Stomach (tissue), 4 donors: ENCODE measurements at regions not wholly inside any gene's neighbourhood (a gene's known extent, or its start where the extent isn't known, plus 50 kb on each side); places are given as distances from the start of the nearest gene placed in this dataset.

ENCODE experiments used
- CTCF ChIP-seq, 7 experiments: fragments of 450-650 bp in 4 of 7; fragments of 200-600 bp in 3 of 7; sonication (generic) in 3 of 7; IDR thresholded peaks; one replicate each; pipeline ENCODE4 v1.5.1; 2016 to 2019; ENCODE audit warnings: antibody characterized with exemption in 7 of 7, control low read depth in 2 of 7, mild to moderate bottlenecking in 1 of 7
- EP300 ChIP-seq: sonication (generic); formaldehyde crosslinking; IDR thresholded peaks from one replicate; pipeline ENCODE4 v1.6.1; 2017; ENCODE audit warnings: antibody characterized with exemption
- POLR2A ChIP-seq, 4 donors: fragments of 450-650 bp; IDR thresholded peaks; one replicate each; pipeline ENCODE4 v1.6.1; 2016; ENCODE audit warnings: antibody characterized with exemption in 4 of 4, control low read depth in 2 of 4, mild to moderate bottlenecking in 1 of 4, moderate library complexity in 1 of 4
- POLR2AphosphoS5 ChIP-seq, 3 donors: sonication (generic); formaldehyde crosslinking; IDR thresholded peaks; one replicate each; pipeline ENCODE4 v1.6.1; 2016; ENCODE audit warnings: antibody characterized with exemption in 3 of 3

- no peak for TF ChIP-seq CTCF (IDR thresholded peaks at IDR 0.05)
- no peak for TF ChIP-seq POLR2A (IDR thresholded peaks at IDR 0.05)
- TF ChIP-seq POLR2AphosphoS5 (IDR thresholded peaks at IDR 0.05) = no peak
- no peak for TF ChIP-seq EP300
These were observed 492.6 kb upstream of the MAN1A1 start for GRCh38 chr6:119842191-119842590.
